Cardiac muscle cell (in vitro differentiated cells and primary cell): ENCODE measurements at regions not wholly inside any gene's neighbourhood (a gene's known extent, or its start where the extent isn't known, plus 50 kb on each side); places are given as distances from the start of the nearest gene placed in this dataset.

Experiments
- DNase-seq, 2 donors: peaks; one replicate each; pipeline versions ENCODE4 v3.0.0 to v3.0.0-alpha.2; 2010 to 2017; ENCODE audit warnings: low read depth in 1 of 2, low spot score in 1 of 2
- H3K27ac ChIP-seq: fragments of 200-600 bp; sonication (generic); 2 replicates; pipeline ENCODE4 v1.5.1; 2016
- H3K27me3 ChIP-seq: fragments of 200-600 bp; sonication (generic); 2 replicates; pipeline ENCODE4 v1.6.0; 2016; ENCODE audit warnings: control low read depth
- H3K36me3 ChIP-seq: fragments of 200-600 bp; sonication (generic); 2 replicates; pipeline ENCODE4 v1.5.1; 2016; ENCODE audit warnings: control low read depth
- H3K4me1 ChIP-seq: fragments of 200-600 bp; sonication (generic); 2 replicates; pipeline ENCODE4 v1.8.1; 2017; ENCODE audit warnings: low read depth, mild to moderate bottlenecking, mixed run types
- H3K4me3 ChIP-seq: fragments of 200-600 bp; sonication (generic); 2 replicates; pipeline ENCODE4 v1.5.1; 2016; ENCODE audit warnings: mild to moderate bottlenecking
- H3K9me3 ChIP-seq: fragments of 200-600 bp; sonication (generic); 2 replicates; pipeline ENCODE4 v1.5.1; 2017; ENCODE audit warnings: low read depth, mild to moderate bottlenecking, control low read depth
- TF ChIP-seq, protein P1 (sequence below): IDR thresholded peaks from 2 replicates; pipeline ENCODE4 v1.5.1; 2012; ENCODE audit warnings: low read depth, mild to moderate bottlenecking, low read length

DNA sequence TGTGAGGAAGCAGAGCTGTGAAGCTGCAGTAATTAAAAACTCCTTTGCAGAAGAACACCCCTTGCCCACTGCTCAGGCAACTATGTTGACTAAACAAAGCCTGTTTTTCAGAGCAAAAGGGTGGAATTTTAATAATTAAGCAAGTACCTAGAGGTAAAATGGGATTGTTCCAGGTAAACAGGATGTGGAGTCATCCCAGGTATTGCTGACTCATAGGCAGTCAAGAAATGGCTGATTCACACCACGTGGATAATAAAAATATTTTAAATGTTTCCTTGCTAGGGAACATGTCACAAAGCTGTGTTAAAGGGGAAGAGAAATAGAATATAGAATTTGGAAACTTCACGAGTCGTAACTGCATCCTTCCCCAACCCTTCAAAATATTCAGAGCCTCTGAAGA, 491.8 kb downstream of the BTBD3 start:
- Histone ChIP-seq H3K4me3 (no peak overlapping the region), H3K36me3 (no peaks in the 10 kb centered on the region), H3K27me3 (no peaks in the 10 kb centered on the region), H3K4me1 (no peaks in the 10 kb centered on the region), H3K9me3 (no peaks in the 10 kb centered on the region), H3K27ac (no peak overlapping the region)
- TF ChIP-seq, protein P1, sequence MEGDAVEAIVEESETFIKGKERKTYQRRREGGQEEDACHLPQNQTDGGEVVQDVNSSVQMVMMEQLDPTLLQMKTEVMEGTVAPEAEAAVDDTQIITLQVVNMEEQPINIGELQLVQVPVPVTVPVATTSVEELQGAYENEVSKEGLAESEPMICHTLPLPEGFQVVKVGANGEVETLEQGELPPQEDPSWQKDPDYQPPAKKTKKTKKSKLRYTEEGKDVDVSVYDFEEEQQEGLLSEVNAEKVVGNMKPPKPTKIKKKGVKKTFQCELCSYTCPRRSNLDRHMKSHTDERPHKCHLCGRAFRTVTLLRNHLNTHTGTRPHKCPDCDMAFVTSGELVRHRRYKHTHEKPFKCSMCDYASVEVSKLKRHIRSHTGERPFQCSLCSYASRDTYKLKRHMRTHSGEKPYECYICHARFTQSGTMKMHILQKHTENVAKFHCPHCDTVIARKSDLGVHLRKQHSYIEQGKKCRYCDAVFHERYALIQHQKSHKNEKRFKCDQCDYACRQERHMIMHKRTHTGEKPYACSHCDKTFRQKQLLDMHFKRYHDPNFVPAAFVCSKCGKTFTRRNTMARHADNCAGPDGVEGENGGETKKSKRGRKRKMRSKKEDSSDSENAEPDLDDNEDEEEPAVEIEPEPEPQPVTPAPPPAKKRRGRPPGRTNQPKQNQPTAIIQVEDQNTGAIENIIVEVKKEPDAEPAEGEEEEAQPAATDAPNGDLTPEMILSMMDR = no peak
- no peak for DNase-seq

DNA sequence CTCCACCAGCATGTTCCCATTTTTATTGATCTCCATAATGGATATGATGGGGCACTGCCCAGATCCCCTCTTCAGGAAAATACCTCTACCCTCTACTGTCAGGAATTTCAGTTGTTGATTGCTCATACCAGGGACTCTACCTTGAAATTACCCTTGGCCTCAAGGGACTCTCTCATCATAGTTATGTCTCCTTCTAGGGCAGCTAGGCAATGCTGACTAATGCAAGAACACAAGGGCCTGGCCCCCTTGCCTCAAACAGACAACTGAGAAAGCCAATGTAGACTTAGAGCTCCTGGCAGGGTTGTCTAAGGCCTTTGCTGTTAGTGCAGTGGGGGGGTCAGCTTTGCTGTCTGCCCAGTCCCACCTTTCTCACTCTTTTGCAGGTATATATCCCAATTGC, 493.1 kb downstream of the BTBD3 start:
- no peaks in the 10 kb centered on the region for H3K9me3 ChIP-seq
- peaks cover 7% of the 10 kb centered on the region for H3K4me1 ChIP-seq
- no peaks in the 10 kb centered on the region for H3K27me3 ChIP-seq
- H3K4me3 ChIP-seq = no peak overlapping the region
- TF ChIP-seq, protein P1 = no peak
- no peaks in the 10 kb centered on the region for H3K36me3 ChIP-seq
- no peak for DNase-seq
- no peak overlapping the region for H3K27ac ChIP-seq

DNA sequence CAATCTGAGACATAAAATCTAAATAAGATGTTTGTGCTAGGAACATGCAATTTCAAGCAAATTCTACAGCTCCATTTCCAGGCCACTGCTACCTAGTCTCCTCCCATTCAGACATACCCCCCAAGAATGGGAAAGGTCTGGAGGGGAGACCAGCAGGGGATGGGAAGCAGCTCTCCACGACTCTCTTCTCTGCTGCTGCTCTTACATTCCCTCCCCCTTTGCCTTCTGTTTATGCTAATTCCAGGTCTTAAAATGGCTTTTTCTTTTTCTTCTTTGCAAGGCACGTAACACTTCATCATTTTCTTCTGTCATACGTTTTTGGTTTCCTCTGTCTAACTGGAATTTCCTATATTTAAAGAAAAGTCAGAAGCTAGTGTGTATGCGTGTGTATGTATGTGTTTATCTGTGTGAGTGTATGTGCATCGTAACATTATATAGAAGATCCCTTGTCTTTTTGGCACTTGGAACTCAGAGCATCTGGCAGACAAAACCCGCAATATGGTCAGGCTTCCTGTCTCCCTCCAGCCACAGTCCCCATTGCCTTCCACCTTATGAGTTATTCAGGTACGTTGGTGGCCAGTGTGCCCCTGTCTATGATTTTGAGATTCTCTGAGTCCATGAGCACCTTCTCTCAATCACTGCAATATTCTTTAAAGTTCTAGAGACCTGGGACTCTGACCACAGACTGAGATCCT, 493.7 kb downstream of the BTBD3 start:
- Histone ChIP-seq H3K4me1 (peaks cover 7% of the 10 kb centered on the region), H3K27me3 (no peaks in the 10 kb centered on the region), H3K36me3 (no peaks in the 10 kb centered on the region), H3K9me3 (no peaks in the 10 kb centered on the region), H3K27ac (no peak overlapping the region), H3K4me3 (no peak overlapping the region)
- TF ChIP-seq, protein P1 = no peak
- no peak for DNase-seq

DNA sequence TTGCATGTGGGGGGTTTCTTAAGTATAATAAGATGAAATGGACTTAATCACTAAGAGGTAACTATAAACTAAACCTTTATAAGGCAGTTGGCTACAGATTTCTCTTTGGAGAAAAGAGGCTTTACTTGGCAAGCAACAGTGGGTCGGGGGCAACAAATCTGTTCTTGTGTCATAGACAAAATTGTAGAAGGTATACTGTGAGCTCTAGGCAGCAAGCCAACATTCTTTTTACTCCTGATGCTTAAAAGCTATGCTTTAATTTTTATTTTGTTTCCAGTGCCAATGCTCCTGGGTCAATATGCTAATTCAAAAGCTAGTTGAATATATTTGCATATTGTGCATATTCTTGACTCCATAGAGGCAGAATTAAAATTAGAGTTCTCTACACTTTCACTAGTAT, 495.4 kb downstream of the BTBD3 start:
- Histone ChIP-seq H3K4me1 (peaks cover 7% of the 10 kb centered on the region), H3K9me3 (no peaks in the 10 kb centered on the region), H3K4me3 (no peak overlapping the region)

DNA sequence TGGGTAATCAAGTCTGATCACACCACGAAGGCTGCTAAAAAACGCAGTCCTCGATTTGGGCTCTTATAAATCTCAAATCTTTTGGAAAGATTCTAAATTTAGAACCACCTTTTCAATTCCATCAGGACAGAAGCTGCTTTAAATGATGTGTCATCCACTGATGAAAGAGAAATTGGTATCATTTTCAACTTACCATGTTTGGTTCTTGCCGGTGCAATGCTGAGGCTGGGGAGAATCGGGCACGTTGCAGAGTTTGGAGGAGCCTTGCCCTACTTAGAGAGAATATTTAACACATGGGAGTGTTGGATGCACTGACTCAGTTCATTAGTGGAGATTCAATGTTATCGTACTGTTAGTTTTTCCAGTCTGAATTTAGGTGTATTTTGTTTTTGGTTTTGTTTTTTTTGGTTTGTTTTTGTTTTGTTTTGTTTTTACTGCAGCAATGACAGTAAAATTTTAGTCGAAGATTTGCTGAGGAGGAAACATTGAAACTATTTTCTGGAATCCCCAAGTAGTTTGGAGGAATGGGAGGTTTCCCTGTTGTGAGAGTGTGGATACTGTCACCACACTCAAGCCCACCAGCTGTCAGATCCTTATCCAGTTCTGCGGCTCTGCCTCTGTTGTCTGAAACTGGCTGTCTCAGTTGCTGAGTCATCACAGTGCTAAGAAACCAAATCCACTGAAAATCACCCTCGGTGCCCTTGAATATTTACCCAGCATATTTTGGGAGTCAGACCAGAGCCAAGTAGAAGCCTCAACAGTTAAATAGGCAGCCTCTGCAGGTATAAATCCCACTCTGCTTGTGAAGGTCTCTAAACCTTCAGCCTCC, 497.0 kb downstream of the BTBD3 start:
- H3K36me3 ChIP-seq = no peaks in the 10 kb centered on the region
- no peaks in the 10 kb centered on the region for H3K27me3 ChIP-seq
- H3K27ac ChIP-seq = no peak overlapping the region
- H3K4me1 ChIP-seq = peaks cover 7% of the 10 kb centered on the region
- TF ChIP-seq, protein P1 = no peak
- no peak overlapping the region for H3K4me3 ChIP-seq
- DNase-seq = peak; percentile 19 to 56
- no peaks in the 10 kb centered on the region for H3K9me3 ChIP-seq

More for the DNA sequence above, 495.4 kb downstream of the BTBD3 start:
- no peak overlapping the region for H3K27ac ChIP-seq
- DNase-seq = no peak
- H3K27me3 ChIP-seq = no peaks in the 10 kb centered on the region
- H3K36me3 ChIP-seq = no peaks in the 10 kb centered on the region
- TF ChIP-seq, protein P1 = no peak
